NCI-H1417 (cell line): ENCODE measurements at regions not wholly inside any gene's neighbourhood (a gene's known extent, or its start where the extent isn't known, plus 50 kb on each side); places are given as distances from the start of the nearest gene placed in this dataset.
A peak's percentile ranks its signal among the peaks of the same experiment; 100 is the strongest.

Experiments
- DNase-seq, 3 experiments: peaks; one replicate each; lab custom pipeline; 2025; lab: John Stamatoyannopoulos, UW

DNA sequence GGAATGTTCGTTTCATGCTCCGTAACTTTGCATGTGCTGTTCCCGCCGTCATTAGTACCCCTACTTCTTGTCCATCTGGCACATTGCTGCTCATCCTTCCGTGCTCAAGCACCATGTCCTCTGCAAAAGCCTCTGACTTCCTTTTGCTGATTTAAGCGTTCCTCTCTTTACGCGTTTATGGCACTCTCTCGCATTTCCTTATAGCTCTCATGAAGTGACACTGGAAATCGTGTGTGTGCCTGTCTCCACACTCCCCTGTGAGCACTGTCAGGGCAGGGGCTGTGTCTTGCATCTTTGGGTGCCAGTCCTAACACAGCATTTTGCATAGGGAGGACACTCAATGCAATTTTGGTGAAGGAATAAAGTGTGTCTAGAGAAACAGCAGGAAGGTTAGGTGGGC lies 210.6 kb upstream of the FAT1 start:
- no peak for DNase-seq

DNA sequence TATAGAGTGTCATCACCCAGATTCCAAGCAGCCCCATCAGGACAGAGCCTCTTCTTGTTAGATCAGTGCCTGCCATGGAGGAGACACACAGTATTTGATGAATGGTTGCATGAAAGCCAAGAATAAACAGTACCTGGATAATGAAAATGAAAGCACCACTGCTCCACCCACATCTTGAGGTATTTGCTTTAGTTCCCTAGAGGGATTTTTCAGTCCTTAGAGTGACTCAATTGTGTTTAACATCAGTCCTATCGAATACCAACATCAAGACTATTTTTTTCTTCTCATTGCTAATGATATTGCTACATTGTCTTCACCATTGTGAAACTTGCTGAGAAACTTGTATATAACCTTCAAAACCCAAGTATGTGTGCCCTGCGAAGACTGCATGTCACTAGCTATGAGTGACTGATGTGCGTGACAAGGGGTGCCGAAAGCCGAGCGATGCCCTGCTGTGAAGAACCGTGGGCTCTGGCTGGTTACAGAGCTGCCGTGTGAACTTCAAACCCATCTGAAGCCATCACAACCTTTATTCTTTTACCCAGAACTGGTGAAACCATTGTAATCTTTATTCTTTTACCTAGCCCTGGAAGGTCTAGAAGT lies 211.3 kb upstream of the FAT1 start:
- DNase-seq, result peak in 1 of 3 experiments; percentile 7

DNA sequence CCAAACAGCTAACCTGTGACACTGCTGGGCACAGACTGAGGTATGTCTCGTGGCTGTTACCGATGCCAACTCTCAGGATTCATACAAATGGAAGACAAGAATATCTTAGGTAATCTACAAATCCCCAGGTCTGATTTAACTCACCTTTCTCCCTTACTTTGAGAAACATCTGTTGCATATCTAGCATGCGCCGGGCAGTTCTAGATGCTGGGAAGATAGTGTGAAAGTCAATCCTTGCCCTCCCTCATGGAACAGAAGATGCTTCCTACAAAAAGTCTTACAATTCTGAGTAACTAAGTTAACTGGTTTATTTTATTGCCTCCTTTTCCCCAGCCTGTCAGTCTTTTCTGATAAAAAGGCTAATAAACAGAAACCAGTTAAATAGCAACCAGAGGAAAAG lies 212.2 kb upstream of the FAT1 start:
- DNase-seq, result no peak

DNA sequence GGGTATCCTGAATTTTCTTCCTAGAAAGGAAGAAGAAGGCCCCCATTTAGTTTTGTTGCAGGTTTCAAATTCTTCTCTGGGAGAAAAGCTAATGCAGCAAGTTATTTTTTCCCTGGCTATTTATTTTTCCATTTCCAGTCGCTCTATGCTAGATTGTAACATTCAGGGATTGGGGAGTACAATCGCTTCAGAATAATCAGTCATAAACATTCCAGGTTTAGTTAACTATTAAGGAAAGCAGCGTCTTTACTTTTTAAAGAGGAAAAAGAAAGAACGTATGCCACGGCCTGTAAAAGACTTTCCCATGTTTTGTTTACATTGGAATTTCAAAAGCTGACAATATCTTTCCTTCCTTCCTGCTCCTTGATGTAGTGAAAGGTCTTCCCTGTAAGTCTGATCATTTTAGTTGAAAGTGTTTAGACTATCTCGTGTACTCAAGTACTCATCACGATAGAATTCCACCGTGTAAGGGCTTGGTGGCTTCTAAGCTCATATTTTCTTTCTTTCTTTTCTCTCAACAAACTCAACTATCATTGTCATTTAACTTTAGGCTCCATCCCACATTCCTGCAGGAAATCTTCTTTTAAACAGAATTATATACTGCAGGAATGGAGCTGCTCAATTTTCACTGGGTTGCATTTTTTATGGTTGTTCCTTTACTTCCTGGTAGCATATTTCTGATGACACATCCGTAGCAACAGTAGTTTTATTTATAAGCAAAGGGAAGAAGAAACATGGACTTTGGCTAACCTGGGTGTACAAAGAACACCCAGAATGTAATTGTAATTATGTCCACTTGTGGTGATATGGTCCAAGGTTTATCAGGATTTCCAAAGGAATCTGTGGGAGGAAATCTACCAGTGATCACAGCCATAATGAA lies 213.1 kb upstream of the FAT1 start:
- DNase-seq, result no peak

DNA sequence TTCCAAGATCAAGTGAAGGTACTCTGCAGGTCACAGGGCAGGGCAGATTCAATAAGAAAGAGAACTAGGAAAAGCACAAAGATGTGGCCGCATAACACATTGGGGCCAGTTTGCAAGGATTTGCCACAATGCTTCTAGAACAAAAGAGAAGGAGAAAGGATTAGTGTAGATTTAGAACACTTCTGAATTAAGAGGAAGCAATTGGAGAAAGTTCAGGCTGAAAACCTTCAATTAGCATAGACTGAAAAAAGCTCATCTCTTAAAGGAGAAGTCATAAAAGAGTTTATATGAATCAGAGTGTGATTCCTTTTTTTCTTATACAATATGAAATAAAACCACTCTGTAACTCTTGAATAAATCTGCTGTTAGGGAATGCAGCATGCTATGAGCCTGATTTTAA lies 215.6 kb upstream of the FAT1 start:
- no peak for DNase-seq

DNA sequence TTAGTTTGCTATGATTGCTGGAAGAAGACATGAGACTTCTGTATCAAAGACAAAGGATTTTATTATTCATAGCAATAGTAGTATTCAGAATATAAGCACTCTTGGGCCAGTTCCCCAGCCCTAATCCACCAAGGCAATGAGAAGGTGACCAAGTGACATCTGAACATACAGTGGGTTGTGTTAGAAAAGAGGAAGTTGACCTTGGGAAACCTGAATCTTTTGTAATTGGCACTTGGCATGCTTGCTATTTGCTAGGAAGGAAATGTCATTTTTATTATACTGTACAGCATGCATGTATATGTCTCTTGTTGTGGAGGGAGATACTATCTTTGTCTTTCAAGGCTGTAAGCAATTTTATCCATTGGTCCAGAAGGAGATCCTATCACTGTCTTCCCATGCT lies 216.1 kb upstream of the FAT1 start:
- DNase-seq, result no peak

- no peak for DNase-seq
Measured at GRCh38 chr4:186940476-186940875, 216.8 kb upstream of the FAT1 start.

GRCh38 chr4:186942758-186943377 lies 219.2 kb upstream of the FAT1 start:
- DNase-seq, result peak in 1 of 3 experiments; percentile 19

DNA sequence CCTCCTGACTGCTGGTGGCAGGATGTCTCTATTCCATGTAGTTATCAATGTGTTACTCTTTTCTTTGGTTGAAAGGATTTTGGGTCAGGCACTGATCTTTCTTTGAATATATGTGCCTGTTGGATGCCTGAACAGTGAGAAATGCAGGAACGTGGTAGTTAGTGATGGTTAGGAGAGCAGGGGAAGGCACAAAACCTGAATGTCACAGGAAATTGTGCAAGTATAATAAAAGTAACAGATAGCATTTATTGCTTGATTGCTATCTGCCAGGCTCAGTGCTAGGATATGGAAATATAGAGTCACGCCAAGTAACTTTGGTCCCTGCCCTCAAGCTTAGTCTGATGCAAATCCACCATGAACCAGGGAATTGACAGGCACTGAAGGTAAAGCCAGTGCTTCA lies 219.8 kb upstream of the FAT1 start:
- no peak for DNase-seq

GRCh38 chr4:186946136-186946535 lies 222.5 kb upstream of the FAT1 start:
- no peak for DNase-seq

- peak in 1 of 3 experiments; percentile 38 for DNase-seq
Measured at GRCh38 chr4:186946682-186947294, 223.1 kb upstream of the FAT1 start.

- no peak for DNase-seq
Measured at GRCh38 chr4:186948361-186949242, 224.9 kb upstream of the FAT1 start.

DNA sequence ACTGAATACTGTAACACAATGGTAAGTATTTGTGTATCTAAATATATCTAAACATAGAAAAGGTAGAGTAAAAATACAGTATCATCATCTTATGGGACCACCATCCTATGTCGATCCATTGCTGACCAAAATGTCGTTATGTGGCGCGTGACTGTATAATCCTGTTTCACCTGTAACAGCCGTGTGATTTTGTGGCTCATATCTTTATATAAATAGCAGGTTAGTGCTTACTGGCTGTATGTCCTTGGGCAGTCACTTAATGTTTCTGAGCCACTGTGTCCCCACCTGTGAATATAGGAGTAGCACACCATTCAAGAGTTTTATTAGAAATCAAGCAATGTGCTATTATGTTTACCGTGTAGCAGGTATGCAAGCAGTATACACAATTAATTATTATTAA lies 226.2 kb upstream of the FAT1 start:
- no peak for DNase-seq

DNA sequence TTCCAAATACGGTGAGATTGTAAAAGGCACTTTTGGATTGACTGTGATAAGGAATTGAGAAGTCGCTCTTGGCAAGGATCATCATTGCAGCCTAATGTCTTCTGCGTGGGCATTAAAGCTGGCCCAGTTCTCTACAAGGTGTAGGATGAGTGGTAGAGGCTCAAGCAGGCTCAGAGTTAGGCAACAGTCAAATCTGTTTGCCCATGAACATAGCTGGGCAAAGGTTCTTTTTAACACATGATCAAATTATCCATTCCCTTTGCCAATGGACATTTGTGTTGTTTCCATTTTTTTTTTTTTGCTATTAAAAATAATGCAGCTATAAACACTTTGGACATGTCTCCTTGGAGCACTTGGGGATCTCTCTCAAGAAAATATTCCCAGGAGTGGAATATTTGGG lies 229.1 kb upstream of the FAT1 start:
- no peak for DNase-seq

GRCh38 chr4:186953599-186954260 lies 230.1 kb upstream of the FAT1 start:
- DNase-seq, result no peak

DNA sequence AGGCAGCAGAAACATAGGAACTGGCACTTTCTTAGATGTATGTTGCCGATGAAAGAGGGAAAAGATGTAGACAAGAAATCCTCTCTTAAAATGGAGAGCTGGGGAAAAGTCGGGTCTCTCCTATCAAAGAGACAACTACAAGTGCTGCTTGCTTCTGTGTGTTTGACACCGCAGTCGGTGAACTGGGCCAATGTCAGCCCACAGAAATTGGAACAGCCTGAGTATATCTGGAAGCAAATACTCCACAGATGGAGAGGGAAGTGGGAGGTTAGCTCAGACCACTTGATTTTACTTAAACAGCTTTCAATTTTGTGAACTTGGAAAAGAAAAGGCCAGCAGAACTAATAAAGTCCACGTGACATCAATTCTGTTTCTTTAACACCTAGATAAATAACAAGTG lies 230.9 kb upstream of the FAT1 start:
- DNase-seq, result no peak

GRCh38 chr4:186954956-186955355 lies 231.3 kb upstream of the FAT1 start:
- no peak for DNase-seq

- no peak for DNase-seq
Measured at GRCh38 chr4:186957952-186958555, 234.4 kb upstream of the FAT1 start.

GRCh38 chr4:186958726-186959350 lies 235.2 kb upstream of the FAT1 start:
- no peak for DNase-seq
